ENCODE measurements at regions not wholly inside any gene's neighbourhood (a gene's known extent, or its start where the extent isn't known, plus 50 kb on each side); places are given as distances from the start of the nearest gene placed in this dataset.

GRCh38 chr1:84755216-84755615, 65.0 kb upstream of the SSX2IP start:
- DNase-seq (no peak), ATAC-seq (replicated peaks in 1 of 4) (no peak)
- H3K27me3 ChIP-seq (replicated peaks in 1 of 2; ENCODE audit: control insufficient read depth in 2 of 2, extremely low read depth in 1 of 2, insufficient read depth in 2 of 2, low read length in 1 of 2) = peaks cover 0 to 20% of the 10 kb centered on the region in 2 experiments
- no peak overlapping the region for H3K27ac ChIP-seq (ENCODE audit: low read length)
- WGBS (ENCODE audit: insufficient coverage) = 89% methylated on average over 8 of the region's 8 CpGs
- no peaks in the 10 kb centered on the region for H3K9me3 ChIP-seq
- ChIA-PET CTCF (interaction anchor here (0.7 to 2.2 kb wide), 6 partner anchors 84 to 616 kb away, joined by 3 to 6 read pairs (median 3); no protein-coding TSS in a partner anchor), POLR2A (no interaction called here)
- H3K4me3 Mint-ChIP-seq = no peak overlapping the region
- H3K9me3 Mint-ChIP-seq = no peaks in the 10 kb centered on the region
- no peak overlapping the region for H3K4me3 ChIP-seq (ENCODE audit: control insufficient read depth in 1 of 2, extremely low read depth in 1 of 2, low read length in 1 of 2)
- no peaks in the 10 kb centered on the region for H3K36me3 ChIP-seq (ENCODE audit: control insufficient read depth in 2 of 2, extremely low read depth in 1 of 2, insufficient read depth in 1 of 2, low read length in 1 of 2)
- no peak overlapping the region for H3K27ac Mint-ChIP-seq
- H3K4me1 Mint-ChIP-seq = peaks cover 10 to 11% (median 10%) of the 10 kb centered on the region in 3 donors
- peaks cover 13 to 18% of the 10 kb centered on the region in 2 donors for H3K27me3 Mint-ChIP-seq
- H3K36me3 Mint-ChIP-seq = no peaks in the 10 kb centered on the region
- peaks cover 0 to 9% of the 10 kb centered on the region in 2 experiments for H3K4me1 ChIP-seq (ENCODE audit: control insufficient read depth in 1 of 2, extremely low read depth in 1 of 2, insufficient read depth in 2 of 2, low read length in 2 of 2)

GRCh38 chr1:84754386-84754703, 64.1 kb upstream of the SSX2IP start:
- ATAC-seq (replicated peaks in 1 of 4) (no peak), DNase-seq (no peak)
- ChIA-PET CTCF (interaction anchor here (0.6 to 2.8 kb wide), 15 partner anchors 28 to 824 kb away, joined by 3 to 17 read pairs (median 5); partner anchors contain the start of gene PRKACB (in 2 of the 2)), POLR2A (no interaction called here)
- Mint-ChIP-seq H3K4me1 (peaks cover 8 to 11% (median 10%) of the 10 kb centered on the region in 3 donors), H3K9me3 (no peaks in the 10 kb centered on the region), H3K4me3 (no peak overlapping the region), H3K27me3 (peaks cover 13 to 15% of the 10 kb centered on the region in 2 donors), H3K27ac (no peak overlapping the region), H3K36me3 (no peaks in the 10 kb centered on the region)
- no peaks in the 10 kb centered on the region for H3K36me3 ChIP-seq (ENCODE audit: control insufficient read depth in 2 of 2, extremely low read depth in 1 of 2, insufficient read depth in 1 of 2, low read length in 1 of 2)
- peaks cover 0 to 13% of the 10 kb centered on the region in 2 experiments for H3K27me3 ChIP-seq (replicated peaks in 1 of 2; ENCODE audit: control insufficient read depth in 2 of 2, extremely low read depth in 1 of 2, insufficient read depth in 2 of 2, low read length in 1 of 2)
- peaks cover 0 to 8% of the 10 kb centered on the region in 2 experiments for H3K4me1 ChIP-seq (ENCODE audit: control insufficient read depth in 1 of 2, extremely low read depth in 1 of 2, insufficient read depth in 2 of 2, low read length in 2 of 2)
- H3K9me3 ChIP-seq = no peaks in the 10 kb centered on the region
- H3K27ac ChIP-seq (ENCODE audit: low read length) = no peak overlapping the region
- H3K4me3 ChIP-seq (ENCODE audit: control insufficient read depth in 1 of 2, extremely low read depth in 1 of 2, low read length in 1 of 2) = no peak overlapping the region
- 88% methylated on average over 21 of the region's 21 CpGs for WGBS (ENCODE audit: insufficient coverage)

- Mint-ChIP-seq H3K36me3 (no peaks in the 10 kb centered on the region), H3K4me3 (no peak overlapping the region), H3K4me1 (peaks cover 4 to 6% (median 4%) of the 10 kb centered on the region in 3 donors), H3K9me3 (no peaks in the 10 kb centered on the region), H3K27me3 (peaks cover 11 to 13% of the 10 kb centered on the region in 2 donors), H3K27ac (no peak overlapping the region)
- Histone ChIP-seq H3K36me3 (ENCODE audit: control insufficient read depth in 2 of 2, extremely low read depth in 1 of 2, insufficient read depth in 1 of 2, low read length in 1 of 2) (no peaks in the 10 kb centered on the region), H3K4me1 (ENCODE audit: control insufficient read depth in 1 of 2, extremely low read depth in 1 of 2, insufficient read depth in 2 of 2, low read length in 2 of 2) (peaks cover 0 to 2% of the 10 kb centered on the region in 2 experiments), H3K4me3 (ENCODE audit: control insufficient read depth in 1 of 2, extremely low read depth in 1 of 2, low read length in 1 of 2) (no peak overlapping the region), H3K27ac (ENCODE audit: low read length) (no peak overlapping the region), H3K27me3 (replicated peaks in 1 of 2; ENCODE audit: control insufficient read depth in 2 of 2, extremely low read depth in 1 of 2, insufficient read depth in 2 of 2, low read length in 1 of 2) (peaks cover 0 to 9% of the 10 kb centered on the region in 2 experiments), H3K9me3 (no peaks in the 10 kb centered on the region)
- ChIA-PET CTCF (interaction anchor here (0.6 to 2.8 kb wide), 31 partner anchors 8 to 825 kb away, joined by 3 to 17 read pairs (median 4); partner anchors contain the start of genes PRKACB (in 2 of the 2), GNG5 (in 1 of the 2) and SPATA1 (in 1 of the 2)), POLR2A (no interaction called here)
- DNase-seq = peak; percentile 33 to 85 (median 63)
- ATAC-seq (replicated peaks in 1 of 4) = peak; percentile 74 to 95 (median 92)
- 78% methylated on average over 10 of the region's 16 CpGs for WGBS (ENCODE audit: insufficient coverage)
Observed at GRCh38 chr1:84753516-84754385, 63.5 kb upstream of the SSX2IP start.

- Histone ChIP-seq H3K27me3 (replicated peaks in 1 of 2; ENCODE audit: control insufficient read depth in 2 of 2, extremely low read depth in 1 of 2, insufficient read depth in 2 of 2, low read length in 1 of 2) (peaks cover 0 to 14% of the 10 kb centered on the region in 2 experiments), H3K9me3 (no peaks in the 10 kb centered on the region), H3K27ac (ENCODE audit: low read length) (no peak overlapping the region), H3K36me3 (ENCODE audit: control insufficient read depth in 2 of 2, extremely low read depth in 1 of 2, insufficient read depth in 1 of 2, low read length in 1 of 2) (no peaks in the 10 kb centered on the region), H3K4me3 (ENCODE audit: control insufficient read depth in 1 of 2, extremely low read depth in 1 of 2, low read length in 1 of 2) (no peak overlapping the region), H3K4me1 (ENCODE audit: control insufficient read depth in 1 of 2, extremely low read depth in 1 of 2, insufficient read depth in 2 of 2, low read length in 2 of 2) (peaks cover 0 to 2% of the 10 kb centered on the region in 2 experiments)
- H3K4me1 Mint-ChIP-seq = peaks cover 0 to 4% (median 4%) of the 10 kb centered on the region in 3 donors
- ChIA-PET CTCF (interaction anchor here (0.5 to 1.2 kb wide), 5 partner anchors 25 to 609 kb away, joined by 3 to 6 read pairs (median 4); partner anchors contain the start of gene PRKACB (in 1 of the 2)), POLR2A (no interaction called here)
- no peaks in the 10 kb centered on the region for H3K36me3 Mint-ChIP-seq
- DNase-seq (no peak), ATAC-seq (replicated peaks in 1 of 4) (no peak)
- no peak overlapping the region for H3K4me3 Mint-ChIP-seq
- H3K9me3 Mint-ChIP-seq = no peaks in the 10 kb centered on the region
- H3K27me3 Mint-ChIP-seq = peaks cover 15 to 16% of the 10 kb centered on the region in 2 donors
- 71% methylated on average over 1 of the region's 6 CpGs for WGBS (ENCODE audit: insufficient coverage)
- H3K27ac Mint-ChIP-seq = no peak overlapping the region
Observed at GRCh38 chr1:84750110-84750730, 60.0 kb upstream of the SSX2IP start.

- no peak for DNase-seq
- no peak for ATAC-seq (replicated peaks in 1 of 4)
- 92% methylated on average over 2 of the region's 2 CpGs for WGBS (ENCODE audit: insufficient coverage)
- H3K9me3 Mint-ChIP-seq = no peaks in the 10 kb centered on the region
- H3K4me1 Mint-ChIP-seq = peaks cover 0 to 4% (median 4%) of the 10 kb centered on the region in 3 donors
- CTCF ChIA-PET = interaction anchor here in 1 of 2 donors (0.7 kb wide), 1 partner anchor 52 kb away, joined by 3 read pairs; no protein-coding TSS in a partner anchor
- H3K4me3 Mint-ChIP-seq = no peak overlapping the region
- Histone ChIP-seq H3K27me3 (replicated peaks in 1 of 2; ENCODE audit: control insufficient read depth in 2 of 2, extremely low read depth in 1 of 2, insufficient read depth in 2 of 2, low read length in 1 of 2) (peaks cover 0 to 14% of the 10 kb centered on the region in 2 experiments), H3K4me1 (ENCODE audit: control insufficient read depth in 1 of 2, extremely low read depth in 1 of 2, insufficient read depth in 2 of 2, low read length in 2 of 2) (peaks cover 0 to 2% of the 10 kb centered on the region in 2 experiments), H3K4me3 (ENCODE audit: control insufficient read depth in 1 of 2, extremely low read depth in 1 of 2, low read length in 1 of 2) (no peak overlapping the region), H3K36me3 (ENCODE audit: control insufficient read depth in 2 of 2, extremely low read depth in 1 of 2, insufficient read depth in 1 of 2, low read length in 1 of 2) (no peaks in the 10 kb centered on the region), H3K27ac (ENCODE audit: low read length) (no peak overlapping the region), H3K9me3 (no peaks in the 10 kb centered on the region)
- H3K36me3 Mint-ChIP-seq = no peaks in the 10 kb centered on the region
- POLR2A ChIA-PET = no interaction called here
- H3K27ac Mint-ChIP-seq = no peak overlapping the region
- H3K27me3 Mint-ChIP-seq = peaks cover 15 to 16% of the 10 kb centered on the region in 2 donors
Observed at GRCh38 chr1:84749427-84749826, 59.2 kb upstream of the SSX2IP start.

- no peak for DNase-seq
- ChIA-PET POLR2A (no interaction called here), CTCF (no interaction called here)
- Mint-ChIP-seq H3K4me3 (no peak overlapping the region), H3K27ac (no peak overlapping the region), H3K27me3 (peaks cover 12 to 14% of the 10 kb centered on the region in 2 donors), H3K36me3 (no peaks in the 10 kb centered on the region), H3K4me1 (peaks cover 0 to 2% (median 2%) of the 10 kb centered on the region in 3 donors), H3K9me3 (no peaks in the 10 kb centered on the region)
- ATAC-seq (replicated peaks in 1 of 4) = no peak
- Histone ChIP-seq H3K27ac (ENCODE audit: low read length) (no peak overlapping the region), H3K4me1 (ENCODE audit: control insufficient read depth in 1 of 2, extremely low read depth in 1 of 2, insufficient read depth in 2 of 2, low read length in 2 of 2) (peaks cover 0 to under 1% of the 10 kb centered on the region in 2 experiments), H3K4me3 (ENCODE audit: control insufficient read depth in 1 of 2, extremely low read depth in 1 of 2, low read length in 1 of 2) (no peak overlapping the region), H3K9me3 (no peaks in the 10 kb centered on the region), H3K36me3 (ENCODE audit: control insufficient read depth in 2 of 2, extremely low read depth in 1 of 2, insufficient read depth in 1 of 2, low read length in 1 of 2) (no peaks in the 10 kb centered on the region), H3K27me3 (replicated peaks in 1 of 2; ENCODE audit: control insufficient read depth in 2 of 2, extremely low read depth in 1 of 2, insufficient read depth in 2 of 2, low read length in 1 of 2) (peaks cover 0 to 8% of the 10 kb centered on the region in 2 experiments)
- WGBS (ENCODE audit: insufficient coverage) = no CpG with 5 or more reads among the region's 3 CpGs
Observed at GRCh38 chr1:84748364-84748763, 58.1 kb upstream of the SSX2IP start.
